ENCODE measurements at regions not wholly inside any gene's neighbourhood (a gene's known extent, or its start where the extent isn't known, plus 50 kb on each side); places are given as distances from the start of the nearest gene placed in this dataset.

DNA sequence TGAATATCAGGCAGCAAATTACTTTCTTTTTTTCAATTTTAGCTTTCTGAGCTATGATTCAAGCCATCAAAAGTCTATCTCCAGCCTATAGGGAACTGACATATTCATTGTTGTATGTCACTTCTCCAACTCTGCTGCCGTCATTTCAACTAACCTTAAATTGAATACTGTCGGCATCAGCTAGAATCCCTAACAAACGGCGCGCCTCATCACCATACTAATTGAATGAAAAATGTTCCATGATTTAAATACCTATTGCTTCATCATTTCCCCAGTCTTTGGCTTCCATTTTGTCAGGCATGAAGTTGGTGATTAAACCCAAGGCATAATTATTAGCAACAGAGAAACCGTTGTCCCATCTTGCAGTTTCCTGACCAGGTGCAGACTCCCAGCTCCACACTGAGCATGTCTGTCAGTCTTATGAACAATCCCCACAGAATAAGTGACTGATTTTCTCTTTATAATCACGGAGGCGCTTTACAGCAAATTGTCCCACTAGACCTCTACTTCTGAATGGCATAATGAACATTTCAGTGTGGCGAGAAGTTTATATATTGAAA is 83.5 kb upstream of the NPY start:
- DNase-seq (ENCODE audit: low spot score), result no peak

DNA sequence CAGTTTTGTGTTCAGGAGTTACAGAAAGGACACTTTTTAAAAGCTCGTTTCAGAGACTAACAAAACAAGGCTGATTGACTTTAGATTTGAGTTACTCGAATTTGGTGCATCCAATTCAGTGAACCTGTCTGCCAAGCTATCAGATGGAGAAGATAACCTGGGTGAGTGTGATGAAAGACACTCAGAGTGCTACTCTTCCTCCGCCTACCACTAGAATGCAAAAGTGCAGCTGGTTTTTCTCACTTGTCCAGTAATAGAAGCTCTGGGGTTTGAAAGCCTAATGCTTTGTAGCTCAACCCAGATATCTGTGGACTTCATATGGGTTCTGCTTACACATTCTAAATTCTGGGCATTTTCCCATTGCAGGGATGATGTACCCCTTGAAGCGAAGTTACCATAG is 82.8 kb upstream of the NPY start:
- DNase-seq (ENCODE audit: low spot score), result no peak

DNA sequence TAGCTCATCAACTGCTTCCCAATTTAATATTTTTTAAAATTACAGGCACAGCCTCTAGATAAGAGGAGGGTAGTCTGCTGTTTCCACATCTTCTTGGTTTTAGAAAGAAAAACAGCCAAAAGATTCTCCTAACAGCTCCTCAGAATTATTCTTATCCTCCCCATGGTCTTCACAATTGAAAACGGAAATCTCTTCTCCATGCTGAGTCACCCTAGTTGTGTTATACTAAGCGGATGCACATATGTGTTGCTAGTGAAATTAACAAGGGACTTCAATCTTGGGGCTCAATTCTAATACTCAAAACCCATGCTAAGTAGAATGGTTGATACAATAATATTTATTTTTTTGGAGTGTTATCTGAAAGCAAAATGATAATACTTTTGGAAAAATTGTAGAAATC is 71.9 kb upstream of the NPY start:
- DNase-seq (ENCODE audit: low spot score), result no peak

DNA sequence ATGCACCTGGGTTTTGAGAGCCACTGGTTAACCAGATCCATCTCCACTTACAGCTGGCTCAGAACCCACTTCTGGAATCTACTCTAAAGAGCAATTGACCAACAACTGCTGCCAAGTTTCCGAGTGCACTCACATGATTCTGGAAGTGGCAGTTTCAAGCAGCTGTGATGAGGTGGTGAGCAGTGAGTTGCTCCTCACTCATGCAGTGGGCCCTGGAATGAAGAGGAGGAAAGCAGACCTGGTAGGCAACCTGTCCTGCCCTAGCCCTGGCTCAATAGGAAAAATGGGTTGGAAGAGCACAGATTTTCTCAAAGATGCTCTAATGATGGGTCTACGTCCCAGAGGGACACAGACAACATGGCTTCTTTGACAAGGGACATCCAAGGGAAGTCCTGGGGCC is 70.7 kb upstream of the NPY start:
- no peak for DNase-seq (ENCODE audit: low spot score)

DNA sequence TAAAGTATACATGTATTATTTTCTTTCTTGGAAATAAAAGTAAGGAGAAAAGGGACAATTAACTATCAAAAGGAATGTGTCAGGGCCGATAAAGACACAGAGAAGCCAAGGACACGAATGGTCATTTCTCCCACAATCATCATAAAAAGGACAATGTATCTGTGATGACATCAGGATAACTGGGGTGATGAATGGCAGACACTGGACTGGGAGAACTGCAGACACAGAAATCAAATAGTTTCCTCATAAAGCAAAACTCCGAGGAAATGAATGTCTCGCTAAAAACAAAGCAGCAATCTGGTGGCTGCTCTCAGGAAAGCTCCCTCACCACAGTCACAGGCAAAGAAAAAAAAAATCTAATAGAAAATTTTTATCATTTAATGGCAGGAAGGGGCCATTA is 69.3 kb upstream of the NPY start:
- DNase-seq (ENCODE audit: low spot score), result no peak

DNA sequence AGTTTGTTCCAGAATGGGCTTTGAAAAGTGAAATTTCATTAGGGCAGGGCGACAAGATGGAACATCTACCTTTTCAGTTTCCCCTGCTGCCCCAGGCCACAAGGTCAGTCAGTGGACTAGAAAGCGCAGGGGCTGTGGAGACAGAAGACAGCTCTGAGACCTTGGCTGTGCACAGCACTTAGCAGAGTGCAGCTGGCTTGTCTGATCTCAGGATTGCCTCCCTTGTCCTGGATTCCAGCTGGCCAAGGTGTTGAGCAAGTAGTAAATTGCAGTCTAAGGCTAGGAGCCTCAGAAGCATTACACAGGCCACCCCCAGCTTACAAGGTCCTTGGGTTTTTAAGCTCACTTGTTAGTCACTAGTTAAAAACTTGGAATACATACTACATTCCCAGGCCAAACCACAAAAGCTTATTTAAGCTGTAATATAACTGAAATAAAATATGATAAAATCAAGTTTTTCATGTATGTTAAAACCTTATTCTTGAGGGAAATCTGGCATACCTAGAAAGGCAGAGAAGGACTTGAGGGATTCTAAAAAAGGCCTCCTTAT is 67.3 kb upstream of the NPY start:
- no peak for DNase-seq (ENCODE audit: low spot score)

DNA sequence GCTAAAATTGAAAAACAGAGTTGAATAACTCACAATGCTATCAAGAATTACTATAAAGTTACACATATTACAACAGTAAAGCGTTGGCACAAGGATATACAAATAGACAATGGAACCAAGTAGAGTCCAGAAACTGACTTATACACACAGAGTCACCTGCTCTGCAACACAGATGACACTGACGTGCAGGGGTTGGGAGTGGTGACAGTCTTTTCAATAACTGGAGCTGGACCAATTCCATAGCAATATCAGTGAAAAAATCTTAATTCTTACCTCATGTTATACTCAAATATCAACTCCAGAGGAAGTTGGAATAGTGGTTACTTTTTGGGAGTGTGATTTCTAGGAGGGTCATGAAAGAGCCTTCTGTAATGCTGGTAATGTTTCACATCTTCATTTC is 62.5 kb upstream of the NPY start:
- no peak for DNase-seq (ENCODE audit: low spot score)

DNA sequence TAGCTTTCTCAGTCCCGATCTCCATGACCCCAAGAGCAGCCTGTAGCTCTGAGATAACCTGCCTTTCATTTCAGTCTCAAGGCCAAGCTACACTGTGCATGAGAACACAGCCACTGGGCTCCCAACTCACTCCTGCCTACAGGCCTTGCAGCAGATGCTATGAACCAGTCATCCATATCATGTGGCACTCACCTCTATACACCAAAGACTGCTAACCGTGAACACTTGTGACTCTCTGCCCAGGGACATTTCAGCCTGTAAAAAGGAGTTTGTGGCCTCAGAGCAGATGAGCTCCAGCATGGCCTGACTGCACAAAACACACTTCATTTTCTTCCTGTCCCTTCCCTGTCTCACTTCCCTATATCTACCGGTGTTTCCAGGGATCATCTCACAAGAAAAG is 56.9 kb upstream of the NPY start:
- DNase-seq (ENCODE audit: low spot score), result no peak

DNA sequence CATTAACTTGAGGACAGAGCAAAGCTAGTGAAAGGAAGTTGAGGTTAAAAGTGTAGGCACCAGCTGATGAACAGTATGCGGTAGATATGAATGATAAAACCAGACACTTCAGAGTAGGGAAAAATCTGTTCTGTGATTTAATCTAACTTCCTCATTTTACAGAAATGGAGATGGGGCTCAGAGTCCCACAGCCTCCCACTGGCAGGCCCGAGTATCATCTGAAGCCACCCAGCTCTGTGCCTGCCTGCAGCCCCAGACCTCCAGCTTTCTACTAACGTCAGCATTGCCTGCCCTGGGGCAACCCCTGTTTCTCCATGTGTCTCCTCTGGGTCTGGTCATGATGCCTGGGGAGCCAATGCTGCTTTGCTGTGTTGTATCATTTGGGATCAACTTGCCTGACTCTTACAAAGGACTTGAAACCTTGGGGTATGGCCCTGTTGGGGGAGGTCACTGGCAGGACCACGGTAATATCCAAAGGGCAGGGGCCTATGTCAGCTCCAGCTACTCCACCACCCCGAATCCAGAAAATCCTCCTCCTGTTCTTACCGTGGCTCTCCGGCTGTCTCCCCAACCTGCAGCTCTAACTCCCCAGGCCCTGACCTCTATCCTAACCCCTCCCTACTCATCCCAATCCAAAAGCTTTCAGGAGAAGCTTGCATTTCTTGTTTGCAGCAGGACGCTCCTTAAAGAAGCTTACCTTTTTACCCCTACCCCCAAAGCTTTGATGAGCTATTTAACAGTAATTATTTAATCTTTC is 56.2 kb upstream of the NPY start:
- no peak for DNase-seq (ENCODE audit: low spot score)

DNA sequence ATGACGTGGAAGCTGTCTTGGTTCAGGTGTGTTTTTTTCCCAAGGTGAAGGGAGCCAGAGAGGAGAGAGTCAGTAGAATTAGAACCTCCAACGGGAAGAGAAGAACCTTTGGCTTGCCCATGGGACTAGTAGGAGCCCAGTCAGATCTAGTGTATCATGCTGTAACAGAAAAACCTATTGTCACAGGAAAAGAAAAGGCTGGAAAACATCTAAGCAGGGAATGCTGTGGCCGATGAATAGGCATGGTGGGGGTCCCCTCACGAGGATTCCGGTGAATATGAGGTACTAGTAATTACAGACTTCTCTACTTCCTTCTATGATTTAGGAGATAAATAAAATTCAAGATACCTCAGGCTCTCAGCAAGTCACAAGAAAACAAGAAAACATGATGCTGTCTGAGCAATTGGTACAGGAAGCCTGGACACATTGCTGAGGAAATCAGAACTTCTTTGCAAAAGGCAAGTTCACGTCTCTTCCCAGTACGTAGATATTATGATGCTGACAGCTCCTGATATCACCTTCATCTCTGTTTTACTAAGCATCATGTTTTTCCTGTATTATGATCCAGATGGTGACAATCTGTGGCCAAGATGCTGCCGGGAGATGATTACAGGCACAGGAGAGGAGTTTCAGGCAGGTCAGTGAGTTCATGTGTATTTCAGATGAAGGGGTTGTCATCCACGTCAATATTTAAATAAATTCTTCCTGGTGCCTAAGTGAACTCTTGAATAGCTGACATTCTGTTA is 54.3 kb upstream of the NPY start:
- no peak for DNase-seq (ENCODE audit: low spot score)

DNA sequence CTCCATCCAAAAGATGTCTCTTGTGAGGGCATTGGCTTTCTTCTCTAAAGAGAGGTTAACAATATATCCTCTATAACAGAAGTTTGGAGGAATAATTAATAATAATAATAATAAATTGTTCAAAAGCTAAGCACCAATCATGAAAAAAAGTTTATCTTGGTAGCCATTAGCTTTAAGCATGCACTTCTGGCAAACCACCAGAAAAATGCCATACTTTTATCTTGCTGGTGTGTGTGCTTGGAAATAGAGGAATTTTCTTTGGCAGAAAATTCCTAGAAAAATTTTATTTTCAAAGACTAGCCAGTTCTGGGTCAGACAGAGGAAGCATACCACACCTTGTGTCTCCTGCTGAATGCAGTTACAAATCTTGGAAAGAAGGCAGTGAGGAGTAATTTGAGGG is 52.5 kb upstream of the NPY start:
- no peak for DNase-seq (ENCODE audit: low spot score)

DNA sequence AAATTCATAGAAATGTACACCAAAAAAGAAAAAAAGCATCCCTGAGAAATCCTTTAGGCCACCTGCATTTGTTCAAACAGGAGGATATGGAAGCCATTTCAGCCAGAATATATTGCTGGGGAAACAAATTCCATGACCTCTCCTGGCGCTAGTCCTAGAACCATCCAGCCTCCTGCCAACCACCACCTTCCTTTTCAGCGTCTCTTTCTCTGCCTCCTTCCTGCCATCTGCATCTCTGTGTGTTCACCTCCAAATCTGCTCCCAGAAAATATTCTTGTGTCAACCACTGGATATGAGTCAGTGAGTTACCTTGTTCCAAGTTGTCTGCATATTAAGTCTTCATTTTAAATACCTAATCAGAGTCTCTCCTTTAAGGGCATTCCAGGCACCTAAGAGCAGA is 50.6 kb upstream of the NPY start:
- no peak for DNase-seq (ENCODE audit: low spot score)
